WTC11 (cell line): ENCODE measurements at regions not wholly inside any gene's neighbourhood (a gene's known extent, or its start where the extent isn't known, plus 50 kb on each side); places are given as distances from the start of the nearest gene placed in this dataset.
A peak's percentile ranks its signal among the peaks of the same experiment; 100 is the strongest.

Source experiments
- ATAC-seq: fragments of 200-7000 bp; cut with Tn5 transposase; 2 replicates; pipeline ENCODE4 v1.10.0; 2021; ENCODE audit warnings: mild to moderate bottlenecking, moderate library complexity
- CTCF ChIA-PET: fragments of 300-600 bp; sonication (Branson Sonifier 250); formaldehyde crosslinking; loops from one replicate; lab custom pipeline; 2021; ENCODE audit warnings: antibody characterized with exemption; lab: Charles Lee
- POLR2A ChIA-PET: fragments of 350-600 bp; sonication (Branson Sonifier 250); formaldehyde crosslinking; loops from one replicate; lab custom pipeline; 2021; ENCODE audit warnings: antibody characterized with exemption; lab: Charles Lee
- DNase-seq: peaks from one replicate; pipeline ENCODE4 v3.0.0; 2021; ENCODE audit warnings: low spot score
- H3K27ac Mint-ChIP-seq: 2 replicates; pipeline ENCODE4 v1.8.0; 2021; ENCODE audit warnings: mixed read lengths
- H3K27me3 Mint-ChIP-seq: 2 replicates; pipeline ENCODE4 v1.8.0; 2021; ENCODE audit warnings: low read depth, mild to moderate bottlenecking, moderate library complexity, mixed read lengths
- H3K36me3 Mint-ChIP-seq: 2 replicates; pipeline ENCODE4 v1.8.0; 2021; ENCODE audit warnings: mixed read lengths
- H3K4me1 Mint-ChIP-seq: 2 replicates; pipeline ENCODE4 v1.8.0; 2022; ENCODE audit warnings: mixed read lengths
- H3K4me3 Mint-ChIP-seq: 2 replicates; pipeline ENCODE4 v1.8.0; 2021; ENCODE audit warnings: mild to moderate bottlenecking, moderate library complexity, mixed read lengths
- H3K9me3 Mint-ChIP-seq: 2 replicates; pipeline ENCODE4 v1.8.0; 2021; ENCODE audit warnings: mixed read lengths
- GTF2I ChIP-seq: fragments of 250-450 bp; sonication (Bioruptor Pico); conservative IDR thresholded peaks from 2 replicates; pipeline ENCODE4 v1.4.0; 2021; ENCODE audit warnings: mild to moderate bottlenecking
- KAT7 ChIP-seq: sonication (generic); formaldehyde crosslinking; IDR thresholded peaks from 2 replicates; pipeline ENCODE4 v1.8.1; 2023; ENCODE audit warnings: missing genetic modification reagents, mild to moderate bottlenecking, borderline replicate concordance
- NFE2L1 ChIP-seq: sonication (generic); formaldehyde crosslinking; IDR thresholded peaks from 2 replicates; pipeline ENCODE4 v1.8.1; 2023; ENCODE audit warnings: missing genetic modification reagents
- NR1H2 ChIP-seq: sonication (generic); formaldehyde crosslinking; IDR thresholded peaks from 2 replicates; pipeline ENCODE4 v1.9.0; 2021; ENCODE audit warnings: mild to moderate bottlenecking, moderate library complexity, missing genetic modification reagents
- NR2C2 ChIP-seq: sonication (generic); formaldehyde crosslinking; IDR thresholded peaks from 2 replicates; pipeline ENCODE4 v1.8.0; 2022; ENCODE audit warnings: mild to moderate bottlenecking, missing genetic modification reagents
- TEAD1 ChIP-seq: sonication (generic); formaldehyde crosslinking; IDR thresholded peaks from 2 replicates; pipeline ENCODE4 v1.8.0; 2022; ENCODE audit warnings: mild to moderate bottlenecking, missing genetic modification reagents
- TF ChIP-seq, protein P1 (sequence below): sonication (generic); formaldehyde crosslinking; IDR thresholded peaks from 2 replicates; pipeline ENCODE4 v1.8.0; 2022; ENCODE audit warnings: mild to moderate bottlenecking, missing genetic modification reagents
- TF ChIP-seq, protein P2 (sequence below): fragments of 200-600 bp; IDR thresholded peaks from 2 replicates; pipeline ENCODE4 v1.8.0; 2022; ENCODE audit warnings: antibody characterized with exemption
- TF ChIP-seq, protein P3 (sequence below): sonication (generic); formaldehyde crosslinking; IDR thresholded peaks from 2 replicates; pipeline ENCODE4 v1.8.0; 2022; ENCODE audit warnings: mild to moderate bottlenecking, missing genetic modification reagents
- TF ChIP-seq, protein P4 (sequence below): fragments of 250-450 bp; sonication (Bioruptor Pico); IDR thresholded peaks from 2 replicates; pipeline ENCODE4 v1.9.0; 2021; ENCODE audit warnings: mild to moderate bottlenecking, borderline replicate concordance
- TF ChIP-seq, protein P5 (sequence below): sonication (generic); formaldehyde crosslinking; IDR thresholded peaks from 2 replicates; pipeline ENCODE4 v1.8.0; 2023; ENCODE audit warnings: missing genetic modification reagents, mild to moderate bottlenecking, borderline replicate concordance

DNA sequence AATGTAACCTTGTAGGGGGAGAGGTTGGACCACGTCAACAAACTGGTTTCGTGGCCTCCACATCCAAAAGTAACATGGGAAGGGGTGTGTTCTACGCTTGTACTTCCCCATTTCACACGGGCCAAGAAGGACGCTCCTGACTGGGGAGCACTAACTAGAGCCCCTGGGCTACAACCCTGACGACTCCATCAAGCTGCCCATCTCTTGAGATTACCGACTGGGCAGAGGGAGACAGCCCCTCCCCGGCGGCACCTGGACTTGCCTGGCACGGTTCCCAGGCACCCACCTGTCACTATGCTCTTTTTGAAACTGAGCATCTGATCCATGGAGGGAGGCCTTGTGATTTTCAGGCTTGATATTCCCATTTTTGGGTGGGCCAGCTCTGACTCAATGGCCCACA is 68.5 kb downstream of the SHANK2 start:
- H3K27ac Mint-ChIP-seq: no peak overlapping the region
- H3K27me3 Mint-ChIP-seq: no peaks in the 10 kb centered on the region
- ChIA-PET CTCF (interaction anchor here (0.6 to 2.4 kb wide), 2 partner anchors 68 to 872 kb away, joined by 3 to 10 read pairs; partner anchors contain the start of gene SHANK2), POLR2A (no interaction called here)
- no peaks in the 10 kb centered on the region for H3K9me3 Mint-ChIP-seq
- H3K4me1 Mint-ChIP-seq: peaks cover 46% of the 10 kb centered on the region
- H3K4me3 Mint-ChIP-seq: no peak overlapping the region
- DNase-seq: no peak
- ATAC-seq: no peak
- H3K36me3 Mint-ChIP-seq: peaks cover 33% of the 10 kb centered on the region
- TF ChIP-seq, protein P1, sequence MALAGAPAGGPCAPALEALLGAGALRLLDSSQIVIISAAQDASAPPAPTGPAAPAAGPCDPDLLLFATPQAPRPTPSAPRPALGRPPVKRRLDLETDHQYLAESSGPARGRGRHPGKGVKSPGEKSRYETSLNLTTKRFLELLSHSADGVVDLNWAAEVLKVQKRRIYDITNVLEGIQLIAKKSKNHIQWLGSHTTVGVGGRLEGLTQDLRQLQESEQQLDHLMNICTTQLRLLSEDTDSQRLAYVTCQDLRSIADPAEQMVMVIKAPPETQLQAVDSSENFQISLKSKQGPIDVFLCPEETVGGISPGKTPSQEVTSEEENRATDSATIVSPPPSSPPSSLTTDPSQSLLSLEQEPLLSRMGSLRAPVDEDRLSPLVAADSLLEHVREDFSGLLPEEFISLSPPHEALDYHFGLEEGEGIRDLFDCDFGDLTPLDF (CRISPR knock-in tag): no peak

DNA sequence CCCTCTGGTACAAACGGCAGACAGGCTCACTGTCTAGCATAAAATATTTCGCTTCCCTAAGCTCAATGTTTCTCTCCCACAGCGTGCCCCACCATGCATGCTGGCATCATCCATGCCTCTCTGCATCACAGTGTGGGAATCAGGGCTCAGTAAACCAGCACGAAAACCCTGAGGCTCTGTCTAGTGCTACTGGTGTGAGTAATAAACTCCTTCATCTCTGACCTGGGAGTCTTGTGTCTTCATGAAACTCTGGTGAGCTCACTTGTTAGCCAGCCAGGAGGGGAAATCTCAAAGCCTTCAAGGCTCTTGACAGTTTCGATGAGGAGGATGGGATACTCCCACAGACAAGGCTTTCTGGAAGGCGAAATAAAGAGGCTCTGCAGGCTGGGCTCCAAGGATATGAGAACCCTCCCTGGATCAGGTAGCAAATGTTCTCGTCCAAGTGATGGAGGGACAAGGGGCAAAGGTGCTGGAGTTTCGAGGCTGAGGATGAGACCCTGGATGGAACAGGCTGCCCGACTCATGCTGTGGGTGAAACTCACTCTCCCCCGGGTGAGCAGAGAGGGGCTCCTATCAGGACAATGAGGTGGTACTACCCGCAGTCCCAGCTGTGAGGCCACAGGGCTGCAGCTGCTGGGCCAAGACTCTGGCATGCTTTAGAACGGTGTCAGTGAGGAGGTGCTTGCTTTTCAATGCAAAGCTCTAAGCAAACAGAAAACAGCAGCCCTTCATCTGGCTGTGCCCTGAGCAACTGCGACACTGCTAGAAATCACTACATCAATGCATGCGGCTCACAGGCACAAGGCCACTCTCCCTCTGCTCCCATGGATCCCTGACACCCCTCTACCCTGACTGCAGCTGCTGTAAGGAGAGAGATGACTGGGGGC is 69.3 kb downstream of the SHANK2 start:
- Mint-ChIP-seq H3K36me3 (peaks cover 33% of the 10 kb centered on the region), H3K27me3 (no peaks in the 10 kb centered on the region), H3K27ac (no peak overlapping the region), H3K4me1 (peaks cover 46% of the 10 kb centered on the region), H3K9me3 (peaks cover 3% of the 10 kb centered on the region), H3K4me3 (no peak overlapping the region)
- ATAC-seq (peak; percentile 24; the same call in 1 of the 2 replicates), DNase-seq (no peak)
- ChIA-PET CTCF (interaction anchor here (2.4 kb wide), 1 partner anchor 69 kb away, joined by 10 read pairs; the partner anchor contains the start of gene SHANK2), POLR2A (no interaction called here)
- no peak for TF ChIP-seq NR2C2
- no peak for TF ChIP-seq NR1H2 (CRISPR knock-in tag)
- TF ChIP-seq, protein P2, sequence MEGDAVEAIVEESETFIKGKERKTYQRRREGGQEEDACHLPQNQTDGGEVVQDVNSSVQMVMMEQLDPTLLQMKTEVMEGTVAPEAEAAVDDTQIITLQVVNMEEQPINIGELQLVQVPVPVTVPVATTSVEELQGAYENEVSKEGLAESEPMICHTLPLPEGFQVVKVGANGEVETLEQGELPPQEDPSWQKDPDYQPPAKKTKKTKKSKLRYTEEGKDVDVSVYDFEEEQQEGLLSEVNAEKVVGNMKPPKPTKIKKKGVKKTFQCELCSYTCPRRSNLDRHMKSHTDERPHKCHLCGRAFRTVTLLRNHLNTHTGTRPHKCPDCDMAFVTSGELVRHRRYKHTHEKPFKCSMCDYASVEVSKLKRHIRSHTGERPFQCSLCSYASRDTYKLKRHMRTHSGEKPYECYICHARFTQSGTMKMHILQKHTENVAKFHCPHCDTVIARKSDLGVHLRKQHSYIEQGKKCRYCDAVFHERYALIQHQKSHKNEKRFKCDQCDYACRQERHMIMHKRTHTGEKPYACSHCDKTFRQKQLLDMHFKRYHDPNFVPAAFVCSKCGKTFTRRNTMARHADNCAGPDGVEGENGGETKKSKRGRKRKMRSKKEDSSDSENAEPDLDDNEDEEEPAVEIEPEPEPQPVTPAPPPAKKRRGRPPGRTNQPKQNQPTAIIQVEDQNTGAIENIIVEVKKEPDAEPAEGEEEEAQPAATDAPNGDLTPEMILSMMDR: no peak
- TF ChIP-seq NFE2L1: no peak
- TF ChIP-seq, protein P3, sequence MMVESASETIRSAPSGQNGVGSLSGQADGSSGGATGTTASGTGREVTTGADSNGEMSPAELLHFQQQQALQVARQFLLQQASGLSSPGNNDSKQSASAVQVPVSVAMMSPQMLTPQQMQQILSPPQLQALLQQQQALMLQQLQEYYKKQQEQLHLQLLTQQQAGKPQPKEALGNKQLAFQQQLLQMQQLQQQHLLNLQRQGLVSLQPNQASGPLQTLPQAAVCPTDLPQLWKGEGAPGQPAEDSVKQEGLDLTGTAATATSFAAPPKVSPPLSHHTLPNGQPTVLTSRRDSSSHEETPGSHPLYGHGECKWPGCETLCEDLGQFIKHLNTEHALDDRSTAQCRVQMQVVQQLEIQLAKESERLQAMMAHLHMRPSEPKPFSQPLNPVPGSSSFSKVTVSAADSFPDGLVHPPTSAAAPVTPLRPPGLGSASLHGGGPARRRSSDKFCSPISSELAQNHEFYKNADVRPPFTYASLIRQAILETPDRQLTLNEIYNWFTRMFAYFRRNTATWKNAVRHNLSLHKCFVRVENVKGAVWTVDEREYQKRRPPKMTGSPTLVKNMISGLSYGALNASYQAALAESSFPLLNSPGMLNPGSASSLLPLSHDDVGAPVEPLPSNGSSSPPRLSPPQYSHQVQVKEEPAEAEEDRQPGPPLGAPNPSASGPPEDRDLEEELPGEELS (CRISPR knock-in tag): no peak
- TF ChIP-seq, protein P4, sequence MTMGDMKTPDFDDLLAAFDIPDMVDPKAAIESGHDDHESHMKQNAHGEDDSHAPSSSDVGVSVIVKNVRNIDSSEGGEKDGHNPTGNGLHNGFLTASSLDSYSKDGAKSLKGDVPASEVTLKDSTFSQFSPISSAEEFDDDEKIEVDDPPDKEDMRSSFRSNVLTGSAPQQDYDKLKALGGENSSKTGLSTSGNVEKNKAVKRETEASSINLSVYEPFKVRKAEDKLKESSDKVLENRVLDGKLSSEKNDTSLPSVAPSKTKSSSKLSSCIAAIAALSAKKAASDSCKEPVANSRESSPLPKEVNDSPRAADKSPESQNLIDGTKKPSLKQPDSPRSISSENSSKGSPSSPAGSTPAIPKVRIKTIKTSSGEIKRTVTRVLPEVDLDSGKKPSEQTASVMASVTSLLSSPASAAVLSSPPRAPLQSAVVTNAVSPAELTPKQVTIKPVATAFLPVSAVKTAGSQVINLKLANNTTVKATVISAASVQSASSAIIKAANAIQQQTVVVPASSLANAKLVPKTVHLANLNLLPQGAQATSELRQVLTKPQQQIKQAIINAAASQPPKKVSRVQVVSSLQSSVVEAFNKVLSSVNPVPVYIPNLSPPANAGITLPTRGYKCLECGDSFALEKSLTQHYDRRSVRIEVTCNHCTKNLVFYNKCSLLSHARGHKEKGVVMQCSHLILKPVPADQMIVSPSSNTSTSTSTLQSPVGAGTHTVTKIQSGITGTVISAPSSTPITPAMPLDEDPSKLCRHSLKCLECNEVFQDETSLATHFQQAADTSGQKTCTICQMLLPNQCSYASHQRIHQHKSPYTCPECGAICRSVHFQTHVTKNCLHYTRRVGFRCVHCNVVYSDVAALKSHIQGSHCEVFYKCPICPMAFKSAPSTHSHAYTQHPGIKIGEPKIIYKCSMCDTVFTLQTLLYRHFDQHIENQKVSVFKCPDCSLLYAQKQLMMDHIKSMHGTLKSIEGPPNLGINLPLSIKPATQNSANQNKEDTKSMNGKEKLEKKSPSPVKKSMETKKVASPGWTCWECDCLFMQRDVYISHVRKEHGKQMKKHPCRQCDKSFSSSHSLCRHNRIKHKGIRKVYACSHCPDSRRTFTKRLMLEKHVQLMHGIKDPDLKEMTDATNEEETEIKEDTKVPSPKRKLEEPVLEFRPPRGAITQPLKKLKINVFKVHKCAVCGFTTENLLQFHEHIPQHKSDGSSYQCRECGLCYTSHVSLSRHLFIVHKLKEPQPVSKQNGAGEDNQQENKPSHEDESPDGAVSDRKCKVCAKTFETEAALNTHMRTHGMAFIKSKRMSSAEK (CRISPR knock-in tag): no peak
- TF ChIP-seq GTF2I (CRISPR knock-in tag): no peak
- TF ChIP-seq, protein P5, sequence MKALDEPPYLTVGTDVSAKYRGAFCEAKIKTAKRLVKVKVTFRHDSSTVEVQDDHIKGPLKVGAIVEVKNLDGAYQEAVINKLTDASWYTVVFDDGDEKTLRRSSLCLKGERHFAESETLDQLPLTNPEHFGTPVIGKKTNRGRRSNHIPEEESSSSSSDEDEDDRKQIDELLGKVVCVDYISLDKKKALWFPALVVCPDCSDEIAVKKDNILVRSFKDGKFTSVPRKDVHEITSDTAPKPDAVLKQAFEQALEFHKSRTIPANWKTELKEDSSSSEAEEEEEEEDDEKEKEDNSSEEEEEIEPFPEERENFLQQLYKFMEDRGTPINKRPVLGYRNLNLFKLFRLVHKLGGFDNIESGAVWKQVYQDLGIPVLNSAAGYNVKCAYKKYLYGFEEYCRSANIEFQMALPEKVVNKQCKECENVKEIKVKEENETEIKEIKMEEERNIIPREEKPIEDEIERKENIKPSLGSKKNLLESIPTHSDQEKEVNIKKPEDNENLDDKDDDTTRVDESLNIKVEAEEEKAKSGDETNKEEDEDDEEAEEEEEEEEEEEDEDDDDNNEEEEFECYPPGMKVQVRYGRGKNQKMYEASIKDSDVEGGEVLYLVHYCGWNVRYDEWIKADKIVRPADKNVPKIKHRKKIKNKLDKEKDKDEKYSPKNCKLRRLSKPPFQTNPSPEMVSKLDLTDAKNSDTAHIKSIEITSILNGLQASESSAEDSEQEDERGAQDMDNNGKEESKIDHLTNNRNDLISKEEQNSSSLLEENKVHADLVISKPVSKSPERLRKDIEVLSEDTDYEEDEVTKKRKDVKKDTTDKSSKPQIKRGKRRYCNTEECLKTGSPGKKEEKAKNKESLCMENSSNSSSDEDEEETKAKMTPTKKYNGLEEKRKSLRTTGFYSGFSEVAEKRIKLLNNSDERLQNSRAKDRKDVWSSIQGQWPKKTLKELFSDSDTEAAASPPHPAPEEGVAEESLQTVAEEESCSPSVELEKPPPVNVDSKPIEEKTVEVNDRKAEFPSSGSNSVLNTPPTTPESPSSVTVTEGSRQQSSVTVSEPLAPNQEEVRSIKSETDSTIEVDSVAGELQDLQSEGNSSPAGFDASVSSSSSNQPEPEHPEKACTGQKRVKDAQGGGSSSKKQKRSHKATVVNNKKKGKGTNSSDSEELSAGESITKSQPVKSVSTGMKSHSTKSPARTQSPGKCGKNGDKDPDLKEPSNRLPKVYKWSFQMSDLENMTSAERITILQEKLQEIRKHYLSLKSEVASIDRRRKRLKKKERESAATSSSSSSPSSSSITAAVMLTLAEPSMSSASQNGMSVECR (CRISPR knock-in tag): no peak
- TF ChIP-seq KAT7: no peak
- no peak for TF ChIP-seq TEAD1
